Loucy (cell line): ENCODE measurements at regions not wholly inside any gene's neighbourhood (a gene's known extent, or its start where the extent isn't known, plus 50 kb on each side); places are given as distances from the start of the nearest gene placed in this dataset.

Source experiments
- H2AFZ ChIP-seq: fragments of 200-600 bp; sonication (generic); 2 replicates; pipeline ENCODE4 v1.6.0; 2016; ENCODE audit warnings: antibody characterized with exemption, mild to moderate bottlenecking, low read length, moderate library complexity
- H3F3A ChIP-seq: fragments of 200-600 bp; 2 replicates; pipeline ENCODE4 v1.6.0; 2016; ENCODE audit warnings: antibody characterized with exemption, low read depth, mild to moderate bottlenecking
- H3K27me3 ChIP-seq: fragments of 200-600 bp; sonication (generic); 2 replicates; pipeline ENCODE4 v1.6.1; 2014; ENCODE audit warnings: low read length, mild to moderate bottlenecking; ENCODE audit not compliant: insufficient read depth, poor library complexity, severe bottlenecking
- H3K36me3 ChIP-seq: fragments of 200-600 bp; sonication (generic); 2 replicates; pipeline ENCODE4 v1.6.1; 2016; ENCODE audit warnings: low read length; ENCODE audit not compliant: insufficient read depth
- H3K4me1 ChIP-seq: fragments of 200-600 bp; sonication (generic); 2 replicates; pipeline ENCODE4 v1.5.1; 2014; ENCODE audit warnings: low read length, mild to moderate bottlenecking; ENCODE audit not compliant: insufficient read depth, poor library complexity, severe bottlenecking
- H3K4me2 ChIP-seq: fragments of 200-600 bp; sonication (generic); 2 replicates; pipeline ENCODE4 v1.6.0; 2014; ENCODE audit warnings: antibody characterized with exemption, low read length, low read depth, mild to moderate bottlenecking; ENCODE audit not compliant: poor library complexity, severe bottlenecking
- H3K4me3 ChIP-seq: fragments of 200-600 bp; sonication (generic); 2 replicates; pipeline ENCODE4 v1.5.1; 2014; ENCODE audit warnings: low read length, mild to moderate bottlenecking, mixed read lengths; ENCODE audit not compliant: poor library complexity, severe bottlenecking
- H3K79me2 ChIP-seq: fragments of 200-600 bp; sonication (generic); 2 replicates; pipeline ENCODE4 v1.6.1; 2014; ENCODE audit warnings: low read length; ENCODE audit not compliant: insufficient read depth
- H3K9ac ChIP-seq: fragments of 200-600 bp; sonication (generic); 2 replicates; pipeline ENCODE4 v1.6.0; 2014; ENCODE audit warnings: mild to moderate bottlenecking, low read depth, low read length, moderate library complexity; ENCODE audit not compliant: poor library complexity, severe bottlenecking
- H3K9me2 ChIP-seq: fragments of 200-600 bp; sonication (generic); replicated peaks from 2 replicates; pipeline ENCODE4 v1.6.1; 2016; ENCODE audit warnings: low read depth, low read length, mixed read lengths
- H3K9me3 ChIP-seq: fragments of 200-600 bp; sonication (generic); 2 replicates; pipeline ENCODE4 v1.6.1; 2014; ENCODE audit warnings: mild to moderate bottlenecking, antibody characterized with exemption, low read length, low read depth; ENCODE audit not compliant: insufficient read depth
- H4K20me1 ChIP-seq: fragments of 200-600 bp; sonication (generic); 2 replicates; pipeline ENCODE4 v1.6.0; 2014; ENCODE audit warnings: antibody characterized with exemption, low read length, mild to moderate bottlenecking; ENCODE audit not compliant: insufficient read depth, poor library complexity, severe bottlenecking
- CTCF ChIP-seq: fragments of 200-600 bp; sonication (generic); conservative IDR thresholded peaks from 2 replicates; pipeline ENCODE4 v1.5.1; 2014; ENCODE audit warnings: mild to moderate bottlenecking, antibody characterized with exemption, low read length
- EZH2phosphoT487 ChIP-seq: fragments of 200-600 bp; IDR thresholded peaks from 2 replicates; pipeline ENCODE4 v1.6.1; 2018; ENCODE audit warnings: antibody characterized with exemption, mild to moderate bottlenecking, moderate library complexity, borderline replicate concordance

- H3K27me3 ChIP-seq: no peaks in the 10 kb centered on the region
- H3K4me2 ChIP-seq: no peak overlapping the region
- H3K9me2 ChIP-seq: no peaks in the 10 kb centered on the region
- H2AFZ ChIP-seq: no peak overlapping the region
- H3K4me1 ChIP-seq: no peaks in the 10 kb centered on the region
- no peaks in the 10 kb centered on the region for H3K79me2 ChIP-seq
- no peaks in the 10 kb centered on the region for H3K36me3 ChIP-seq
- H3K9ac ChIP-seq: no peak overlapping the region
- no peaks in the 10 kb centered on the region for H3F3A ChIP-seq
- no peaks in the 10 kb centered on the region for H3K9me3 ChIP-seq
- no peaks in the 10 kb centered on the region for H4K20me1 ChIP-seq
- H3K4me3 ChIP-seq: no peak overlapping the region
- TF ChIP-seq CTCF (no peak), EZH2phosphoT487 (no peak)
Observed at GRCh38 chr5:53311681-53312080, 168.7 kb upstream of the FST start.

DNA sequence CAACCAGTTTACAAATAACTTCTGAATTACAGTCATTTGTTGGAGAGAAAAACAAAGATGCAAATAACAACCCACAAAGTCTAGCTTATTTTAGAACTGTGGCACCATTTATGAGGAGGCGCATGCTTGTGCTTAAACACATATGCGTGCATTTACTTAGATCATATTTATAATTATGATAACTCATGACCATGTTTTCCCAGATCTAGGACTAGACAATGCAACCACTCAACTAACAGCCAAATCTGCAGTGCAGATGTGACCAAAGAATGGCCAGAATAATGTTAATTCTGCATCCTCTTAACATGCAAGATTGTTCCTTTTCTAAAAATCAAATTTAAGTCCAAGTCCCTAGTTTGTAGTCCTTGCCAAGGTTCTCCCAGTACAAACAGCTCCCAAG is 167.3 kb upstream of the FST start:
- no peaks in the 10 kb centered on the region for H3K9me3 ChIP-seq

GRCh38 chr5:53318303-53318702 is 162.1 kb upstream of the FST start:
- H3K36me3 ChIP-seq: no peaks in the 10 kb centered on the region
- H3K9me2 ChIP-seq: no peaks in the 10 kb centered on the region
- H3K4me1 ChIP-seq: no peaks in the 10 kb centered on the region
- no peak overlapping the region for H3K9ac ChIP-seq
- no peaks in the 10 kb centered on the region for H3K9me3 ChIP-seq
- no peaks in the 10 kb centered on the region for H4K20me1 ChIP-seq
- no peak for TF ChIP-seq EZH2phosphoT487
- TF ChIP-seq CTCF: peak; percentile 50
- H3F3A ChIP-seq: no peaks in the 10 kb centered on the region
- H3K27me3 ChIP-seq: no peaks in the 10 kb centered on the region
- H3K4me2 ChIP-seq: no peak overlapping the region
- no peak overlapping the region for H3K4me3 ChIP-seq
- no peak overlapping the region for H2AFZ ChIP-seq
- H3K79me2 ChIP-seq: no peaks in the 10 kb centered on the region

More for the DNA sequence above, 167.3 kb upstream of the FST start:
- Histone ChIP-seq H3F3A (no peaks in the 10 kb centered on the region), H2AFZ (no peak overlapping the region), H3K36me3 (no peaks in the 10 kb centered on the region), H3K4me3 (no peak overlapping the region), H4K20me1 (no peaks in the 10 kb centered on the region), H3K9ac (no peak overlapping the region), H3K9me2 (no peaks in the 10 kb centered on the region), H3K4me2 (no peak overlapping the region), H3K79me2 (no peaks in the 10 kb centered on the region), H3K27me3 (no peaks in the 10 kb centered on the region), H3K4me1 (no peaks in the 10 kb centered on the region)
- TF ChIP-seq CTCF (no peak), EZH2phosphoT487 (no peak)
